OCI-LY1 (cell line): ENCODE measurements at regions not wholly inside any gene's neighbourhood (a gene's known extent, or its start where the extent isn't known, plus 50 kb on each side); places are given as distances from the start of the nearest gene placed in this dataset.

Experiments used
- H2AFZ ChIP-seq: fragments of 200-600 bp; sonication (generic), shearing (Covaris generic); 2 replicates; pipeline ENCODE4 v1.6.0; 2014; ENCODE audit warnings: antibody characterized with exemption, mild to moderate bottlenecking, low read length
- H3F3A ChIP-seq: fragments of 200-600 bp; sonication (generic), shearing (Covaris generic); 2 replicates; pipeline ENCODE4 v1.6.0; 2014; ENCODE audit warnings: mild to moderate bottlenecking, antibody characterized with exemption, low read length, moderate library complexity; ENCODE audit not compliant: insufficient read depth
- H3K27ac ChIP-seq: fragments of 200-600 bp; sonication (generic); 2 replicates; pipeline ENCODE4 v1.5.1; 2014; ENCODE audit warnings: low read length, mixed run types, mild to moderate bottlenecking, low read depth; ENCODE audit not compliant: poor library complexity, severe bottlenecking
- H3K27me3 ChIP-seq: fragments of 200-600 bp; sonication (generic); 2 replicates; pipeline ENCODE4 v1.6.0; 2014; ENCODE audit warnings: antibody characterized with exemption, mild to moderate bottlenecking, low read length, moderate library complexity; ENCODE audit not compliant: insufficient read depth
- H3K36me3 ChIP-seq: fragments of 200-600 bp; sonication (generic); 2 replicates; pipeline ENCODE4 v1.6.1; 2014; ENCODE audit warnings: mild to moderate bottlenecking, antibody characterized with exemption, low read length, moderate library complexity, mixed read lengths; ENCODE audit not compliant: insufficient read depth
- H3K4me1 ChIP-seq: fragments of 200-600 bp; sonication (generic); 2 replicates; pipeline ENCODE4 v1.5.1; 2014; ENCODE audit warnings: mild to moderate bottlenecking, low read length, moderate library complexity; ENCODE audit not compliant: insufficient read depth, severe bottlenecking
- H3K4me2 ChIP-seq: fragments of 200-600 bp; sonication (generic), shearing (Covaris generic); 2 replicates; pipeline ENCODE4 v1.6.1; 2014; ENCODE audit warnings: low read length
- H3K4me3 ChIP-seq: fragments of 200-600 bp; sonication (generic); 2 replicates; pipeline ENCODE4 v1.5.1; 2014; ENCODE audit warnings: low read length, low read depth, mild to moderate bottlenecking, mixed read lengths; ENCODE audit not compliant: poor library complexity, severe bottlenecking
- H3K79me2 ChIP-seq: fragments of 200-600 bp; shearing (Covaris generic); 2 replicates; pipeline ENCODE4 v1.6.1; 2016; ENCODE audit warnings: mixed run types, low read length, mixed read lengths; ENCODE audit not compliant: insufficient read depth
- H3K9ac ChIP-seq: fragments of 200-600 bp; sonication (generic), shearing (Covaris generic); 2 replicates; pipeline ENCODE4 v1.6.1; 2014; ENCODE audit warnings: mild to moderate bottlenecking, low read length, mixed read lengths
- H3K9me2 ChIP-seq: fragments of 200-600 bp; sonication (generic), shearing (Covaris generic); 2 replicates; pipeline ENCODE4 v1.6.1; 2014; ENCODE audit warnings: low read depth, mild to moderate bottlenecking, low read length, mixed read lengths
- H3K9me3 ChIP-seq: fragments of 200-600 bp; shearing (Covaris generic); 2 replicates; pipeline ENCODE4 v1.6.1; 2014; ENCODE audit warnings: low read length, mixed read lengths
- H4K20me1 ChIP-seq: fragments of 200-600 bp; sonication (generic), shearing (Covaris generic); 2 replicates; pipeline ENCODE4 v1.6.0; 2016; ENCODE audit warnings: mild to moderate bottlenecking, low read length; ENCODE audit not compliant: insufficient read depth
- EZH2 ChIP-seq: fragments of 200-600 bp; sonication (generic), shearing (Covaris generic); IDR thresholded peaks from 2 replicates; pipeline ENCODE4 v1.8.0; 2017; ENCODE audit warnings: borderline replicate concordance, mixed run types, mild to moderate bottlenecking, antibody characterized with exemption, low read length, moderate library complexity, mixed read lengths
- TF ChIP-seq, protein P1 (sequence below): fragments of 200-600 bp; sonication (generic), shearing (Covaris generic); IDR thresholded peaks from 2 replicates; pipeline ENCODE4 v1.5.1; 2017; ENCODE audit warnings: mild to moderate bottlenecking, antibody characterized with exemption, low read length, moderate library complexity, mixed read lengths

DNA sequence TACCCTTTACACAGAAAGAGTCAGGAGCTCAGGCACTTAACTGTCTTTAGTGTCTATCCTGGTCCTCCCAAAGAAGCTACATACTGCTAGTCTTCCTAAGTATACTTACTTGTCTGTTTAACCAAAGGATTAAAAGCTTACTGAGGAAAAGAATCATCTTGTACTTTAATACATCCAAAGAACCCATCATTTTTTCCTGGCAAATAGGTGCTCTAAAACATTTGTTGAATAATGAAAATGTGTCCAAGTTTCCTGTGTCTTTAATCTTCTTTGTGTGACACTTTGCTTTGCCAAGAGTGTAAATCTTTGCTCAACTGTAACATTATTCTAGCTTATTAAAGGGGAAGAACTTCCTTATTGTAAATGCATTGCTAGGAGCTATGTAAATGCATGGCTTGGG is 519.2 kb downstream of the OTOL1 start:
- Histone ChIP-seq H4K20me1 (no peaks in the 10 kb centered on the region), H3K4me3 (no peak overlapping the region), H3K36me3 (no peaks in the 10 kb centered on the region), H3K4me2 (no peak overlapping the region), H2AFZ (no peak overlapping the region), H3K4me1 (no peaks in the 10 kb centered on the region), H3K27ac (no peak overlapping the region), H3K27me3 (no peaks in the 10 kb centered on the region), H3K9me2 (no peaks in the 10 kb centered on the region), H3K9ac (no peak overlapping the region), H3F3A (no peaks in the 10 kb centered on the region), H3K79me2 (no peaks in the 10 kb centered on the region), H3K9me3 (no peaks in the 10 kb centered on the region)
- TF ChIP-seq, protein P1, sequence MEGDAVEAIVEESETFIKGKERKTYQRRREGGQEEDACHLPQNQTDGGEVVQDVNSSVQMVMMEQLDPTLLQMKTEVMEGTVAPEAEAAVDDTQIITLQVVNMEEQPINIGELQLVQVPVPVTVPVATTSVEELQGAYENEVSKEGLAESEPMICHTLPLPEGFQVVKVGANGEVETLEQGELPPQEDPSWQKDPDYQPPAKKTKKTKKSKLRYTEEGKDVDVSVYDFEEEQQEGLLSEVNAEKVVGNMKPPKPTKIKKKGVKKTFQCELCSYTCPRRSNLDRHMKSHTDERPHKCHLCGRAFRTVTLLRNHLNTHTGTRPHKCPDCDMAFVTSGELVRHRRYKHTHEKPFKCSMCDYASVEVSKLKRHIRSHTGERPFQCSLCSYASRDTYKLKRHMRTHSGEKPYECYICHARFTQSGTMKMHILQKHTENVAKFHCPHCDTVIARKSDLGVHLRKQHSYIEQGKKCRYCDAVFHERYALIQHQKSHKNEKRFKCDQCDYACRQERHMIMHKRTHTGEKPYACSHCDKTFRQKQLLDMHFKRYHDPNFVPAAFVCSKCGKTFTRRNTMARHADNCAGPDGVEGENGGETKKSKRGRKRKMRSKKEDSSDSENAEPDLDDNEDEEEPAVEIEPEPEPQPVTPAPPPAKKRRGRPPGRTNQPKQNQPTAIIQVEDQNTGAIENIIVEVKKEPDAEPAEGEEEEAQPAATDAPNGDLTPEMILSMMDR: no peak
- no peak for TF ChIP-seq EZH2

- Histone ChIP-seq H3K36me3 (no peaks in the 10 kb centered on the region), H3K9ac (no peak overlapping the region), H3K4me2 (no peak overlapping the region), H3K4me3 (no peak overlapping the region), H3K4me1 (no peaks in the 10 kb centered on the region), H3K27me3 (no peaks in the 10 kb centered on the region), H3F3A (no peaks in the 10 kb centered on the region), H3K79me2 (no peaks in the 10 kb centered on the region), H3K9me3 (no peaks in the 10 kb centered on the region), H3K9me2 (no peaks in the 10 kb centered on the region), H4K20me1 (no peaks in the 10 kb centered on the region), H3K27ac (no peak overlapping the region), H2AFZ (no peak overlapping the region)
- TF ChIP-seq EZH2: no peak
- TF ChIP-seq, protein P1: no peak
These were observed 523.2 kb downstream of the OTOL1 start for GRCh38 chr3:162019817-162020216.

DNA sequence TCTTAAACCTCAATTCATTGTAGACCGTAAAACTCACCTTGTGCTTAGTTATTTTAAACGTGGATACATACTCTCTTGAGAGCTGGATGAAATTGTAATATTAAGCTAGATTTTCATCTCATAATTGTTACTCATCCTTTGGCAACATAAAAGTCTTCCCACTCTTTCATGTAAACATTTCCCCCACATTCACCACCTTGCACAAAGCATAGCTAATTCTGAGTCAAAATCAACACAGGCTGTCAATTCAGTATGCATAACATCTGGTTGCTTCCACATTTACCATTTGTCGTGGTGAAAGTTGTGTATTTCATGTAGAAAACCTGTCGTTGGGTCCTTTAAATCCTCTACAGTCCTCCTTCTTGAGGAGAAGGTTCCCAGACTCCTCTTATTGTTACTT is 524.6 kb downstream of the OTOL1 start:
- H3K4me2 ChIP-seq: no peak overlapping the region
- H3K9me3 ChIP-seq: no peaks in the 10 kb centered on the region
- no peaks in the 10 kb centered on the region for H3K36me3 ChIP-seq
- H3K4me1 ChIP-seq: no peaks in the 10 kb centered on the region
- no peaks in the 10 kb centered on the region for H3F3A ChIP-seq
- H3K9me2 ChIP-seq: no peaks in the 10 kb centered on the region
- no peaks in the 10 kb centered on the region for H3K27me3 ChIP-seq
- no peak overlapping the region for H2AFZ ChIP-seq
- no peaks in the 10 kb centered on the region for H3K79me2 ChIP-seq
- no peak overlapping the region for H3K27ac ChIP-seq
- H4K20me1 ChIP-seq: no peaks in the 10 kb centered on the region
- no peak overlapping the region for H3K9ac ChIP-seq
- no peak for TF ChIP-seq EZH2
- TF ChIP-seq, protein P1: no peak
- H3K4me3 ChIP-seq: no peak overlapping the region
